H1 (cell line): ENCODE measurements at regions not wholly inside any gene's neighbourhood (a gene's known extent, or its start where the extent isn't known, plus 50 kb on each side); places are given as distances from the start of the nearest gene placed in this dataset.

Experiments
- CTCF ChIA-PET: fragments of 300-600 bp; sonication (Branson Sonifier 250); formaldehyde crosslinking; loops from one replicate; lab custom pipeline; 2021; ENCODE audit not compliant: partially characterized antibody; lab: Charles Lee
- POLR2A ChIA-PET: fragments of 300-600 bp; sonication (Branson Sonifier 250); formaldehyde crosslinking; loops from one replicate; lab custom pipeline; 2021; ENCODE audit warnings: inconsistent platforms; ENCODE audit not compliant: partially characterized antibody; lab: Charles Lee
- DNase-seq, 2 experiments: peaks; one replicate each; pipeline versions ENCODE4 v3.0.0 to v3.0.0-alpha.2; 2010 to 2022; ENCODE audit warnings: low spot score in 2 of 2, low read depth in 1 of 2, mixed read lengths in 1 of 2
- FAIRE-seq: peaks from 2 replicates; lab custom pipeline; 2011; peaks lifted over from hg19 to GRCh38; lab: Jason Lieb, UNC
- H2AFZ ChIP-seq: 2 replicates; pipeline ENCODE4 v1.8.1; 2012; ENCODE audit warnings: low read length, inconsistent platforms
- H2AK5ac ChIP-seq: 2 replicates; pipeline ENCODE4 v1.6.1; 2013; ENCODE audit warnings: low read depth, low read length
- H2BK120ac ChIP-seq: replicated peaks from 2 replicates; pipeline ENCODE3; 2013; ENCODE audit warnings: low read depth, low read length, inconsistent platforms
- H2BK12ac ChIP-seq: 2 replicates; pipeline ENCODE4 v1.6.1; 2013; ENCODE audit warnings: low read depth, low read length
- H2BK15ac ChIP-seq: 2 replicates; pipeline ENCODE4 v1.6.1; 2013; ENCODE audit warnings: low read length
- H2BK20ac ChIP-seq: 2 replicates; pipeline ENCODE4 v1.6.1; 2013; ENCODE audit warnings: low read length
- H2BK5ac ChIP-seq: 2 replicates; pipeline ENCODE4 v1.6.1; 2013; ENCODE audit warnings: low read depth, low read length
- H3K14ac ChIP-seq: 2 replicates; pipeline ENCODE4 v1.6.1; 2013; ENCODE audit warnings: inconsistent platforms; ENCODE audit not compliant: insufficient read length
- H3K18ac ChIP-seq: 2 replicates; pipeline ENCODE4 v1.6.1; 2013; ENCODE audit warnings: low read length; ENCODE audit errors: extremely low read depth
- H3K23ac ChIP-seq: 2 replicates; pipeline ENCODE4 v1.6.1; 2013; ENCODE audit warnings: inconsistent platforms; ENCODE audit not compliant: insufficient read length
- H3K23me2 ChIP-seq: 2 replicates; pipeline ENCODE4 v1.6.1; 2013; ENCODE audit warnings: low read depth, low read length
- H3K27ac ChIP-seq: 2 replicates; pipeline ENCODE4 v1.6.1; 2011; ENCODE audit warnings: low read depth, low read length, inconsistent platforms
- H3K27me3 ChIP-seq, 4 experiments: replicated peaks in 1 of 4; 1 replicate in 1 of 4; 2 replicates in 3 of 4; pipeline versions ENCODE4 v1.6.1 to v1.8.1; 2011 to 2013; ENCODE audit warnings: low read length in 3 of 4, mild to moderate bottlenecking in 3 of 4, inconsistent platforms in 2 of 4, mixed read lengths in 2 of 4, moderate library complexity in 1 of 4; ENCODE audit not compliant: control insufficient read depth in 3 of 4, insufficient read depth in 3 of 4; ENCODE audit errors: extremely low read depth in 1 of 4
- H3K36me3 ChIP-seq, 4 experiments: 2 replicates each; pipeline versions ENCODE4 v1.6.1 to v1.8.1; 2011 to 2013; ENCODE audit warnings: mild to moderate bottlenecking in 4 of 4, low read length in 3 of 4, moderate library complexity in 2 of 4, control low read depth in 1 of 4, inconsistent platforms in 1 of 4; ENCODE audit not compliant: insufficient read depth in 4 of 4, control insufficient read depth in 2 of 4
- H3K4ac ChIP-seq: replicated peaks from 2 replicates; pipeline ENCODE3; 2013; ENCODE audit warnings: low read length, low read depth, mixed read lengths, inconsistent platforms; ENCODE audit not compliant: insufficient read length
- H3K4me1 ChIP-seq, 4 experiments: replicated peaks in 1 of 4; 1 replicate in 1 of 4; 2 replicates in 3 of 4; pipeline versions ENCODE4 v1.6.1 to v1.8.1; 2011 to 2013; ENCODE audit warnings: low read length in 3 of 4, inconsistent platforms in 2 of 4, mixed read lengths in 1 of 4; ENCODE audit not compliant: insufficient read depth in 4 of 4, control insufficient read depth in 3 of 4
- H3K4me2 ChIP-seq, 2 experiments: 2 replicates each; pipeline versions ENCODE4 v1.6.1 to v1.8.1; 2011 to 2013; ENCODE audit warnings: low read depth in 2 of 2, low read length in 2 of 2, control low read depth in 1 of 2, inconsistent platforms in 1 of 2, mild to moderate bottlenecking in 1 of 2; ENCODE audit not compliant: insufficient read depth in 1 of 2
- H3K4me3 ChIP-seq, 4 experiments: fragments of 200-600, 300-600 bp in 1 of 4; sonication (generic), shearing (Covaris generic), sonication (Bioruptor Twin) in 1 of 4; 2 replicates each; pipeline versions ENCODE4 v1.5.1 to v1.8.1; 2011 to 2016; ENCODE audit warnings: low read length in 4 of 4, low read depth in 3 of 4, control low read depth in 2 of 4, inconsistent platforms in 2 of 4, mild to moderate bottlenecking in 2 of 4, mixed read lengths in 1 of 4, moderate library complexity in 1 of 4; ENCODE audit not compliant: insufficient read depth in 2 of 4; ENCODE audit errors: extremely low read depth in 1 of 4
- H3K56ac ChIP-seq: replicated peaks from 2 replicates; pipeline ENCODE3; 2013; ENCODE audit warnings: low read depth, mild to moderate bottlenecking, mixed read lengths, low read length, inconsistent platforms; ENCODE audit not compliant: insufficient read length
- H3K79me1 ChIP-seq: 2 replicates; pipeline ENCODE4 v1.6.1; 2013; ENCODE audit warnings: low read depth, low read length, control low read depth
- H3K79me2 ChIP-seq, 2 experiments: 2 replicates each; pipeline versions ENCODE4 v1.6.1 to v1.8.1; 2012 to 2013; ENCODE audit warnings: low read length in 2 of 2, mild to moderate bottlenecking in 2 of 2, inconsistent platforms in 1 of 2; ENCODE audit not compliant: insufficient read depth in 2 of 2, control insufficient read depth in 1 of 2
- H3K9ac ChIP-seq, 4 experiments: replicated peaks in 1 of 4; 1 replicate in 1 of 4; 2 replicates in 3 of 4; pipeline versions ENCODE4 v1.6.1 to v1.8.1; 2011 to 2013; ENCODE audit warnings: low read depth in 3 of 4, low read length in 3 of 4, control low read depth in 2 of 4, mild to moderate bottlenecking in 2 of 4, moderate library complexity in 2 of 4, inconsistent platforms in 1 of 4; ENCODE audit errors: extremely low read depth in 1 of 4
- H3K9me3 ChIP-seq, 2 experiments: 2 replicates each; pipeline versions ENCODE4 v1.6.1 to v1.8.1; 2012 to 2013; ENCODE audit warnings: mild to moderate bottlenecking in 2 of 2, moderate library complexity in 2 of 2, control low read depth in 1 of 2, inconsistent platforms in 1 of 2, low read depth in 1 of 2, low read length in 1 of 2, mixed read lengths in 1 of 2; ENCODE audit not compliant: insufficient read depth in 2 of 2
- H4K20me1 ChIP-seq, 2 experiments: replicated peaks in 1 of 2; 2 replicates each; pipeline versions ENCODE3 to v1.8.1; 2011 to 2013; ENCODE audit warnings: inconsistent platforms in 2 of 2, low read length in 2 of 2, mild to moderate bottlenecking in 1 of 2; ENCODE audit not compliant: insufficient read depth in 2 of 2, control insufficient read depth in 1 of 2
- H4K5ac ChIP-seq: 2 replicates; pipeline ENCODE4 v1.6.1; 2013; ENCODE audit warnings: low read length, low read depth, mixed read lengths, inconsistent platforms; ENCODE audit not compliant: insufficient read length
- H4K8ac ChIP-seq: 2 replicates; pipeline ENCODE4 v1.8.0; 2013; ENCODE audit warnings: mild to moderate bottlenecking, moderate library complexity, low read length, inconsistent platforms; ENCODE audit not compliant: insufficient read depth; ENCODE audit errors: extremely low read depth
- H4K91ac ChIP-seq: replicated peaks from 2 replicates; pipeline ENCODE3; 2013; ENCODE audit warnings: low read length, mixed read lengths, inconsistent platforms; ENCODE audit not compliant: insufficient read length
- BCL11A ChIP-seq, 2 experiments: IDR thresholded peaks; one replicate each; pipeline ENCODE4 v1.6.1; 2011; ENCODE audit warnings: low read depth in 2 of 2, low read length in 2 of 2, mild to moderate bottlenecking in 2 of 2
- CBX8 ChIP-seq: fragments of 300-800, 300-1000 bp; sonication (generic); IDR thresholded peaks from 2 replicates; pipeline ENCODE4 v1.7.1; 2016; ENCODE audit warnings: low read depth, low read length, borderline replicate concordance
- CTBP2 ChIP-seq: IDR thresholded peaks from 2 replicates; pipeline ENCODE4 v1.7.0; 2011; ENCODE audit warnings: borderline replicate concordance, mild to moderate bottlenecking, moderate library complexity, mixed read lengths, low read length; ENCODE audit not compliant: insufficient read depth, insufficient read length
- E2F6 ChIP-seq: IDR thresholded peaks from 2 replicates; pipeline ENCODE4 v1.6.1; 2012; ENCODE audit warnings: inconsistent platforms
- EZH2 ChIP-seq: fragments of 200-600 bp; sonication (generic); IDR thresholded peaks from 2 replicates; pipeline ENCODE4 v1.7.1; 2012; ENCODE audit warnings: low read depth, mild to moderate bottlenecking, moderate library complexity, low read length, inconsistent platforms; ENCODE audit not compliant: severe bottlenecking
- GABPA ChIP-seq: IDR thresholded peaks from 2 replicates; pipeline ENCODE4 v1.6.1; 2011; ENCODE audit warnings: mild to moderate bottlenecking, low read length, moderate library complexity, borderline replicate concordance; ENCODE audit not compliant: insufficient read depth
- GTF2F1 ChIP-seq: IDR thresholded peaks from 2 replicates; pipeline ENCODE4 v1.6.1; 2012; ENCODE audit warnings: low read depth, low read length, improper control_type of control experiment, borderline replicate concordance
- HDAC6 ChIP-seq: IDR thresholded peaks from one replicate; pipeline ENCODE4 v1.7.1; 2012; ENCODE audit warnings: low read depth, mild to moderate bottlenecking, inconsistent platforms, low read length, moderate library complexity
- NANOG ChIP-seq: IDR thresholded peaks from 2 replicates; pipeline ENCODE4 v1.6.1; 2011; ENCODE audit warnings: low read length, low read depth, mild to moderate bottlenecking, inconsistent platforms; ENCODE audit not compliant: insufficient read depth, poor library complexity, severe bottlenecking
- PHF8 ChIP-seq: fragments of 200-600 bp; sonication (generic); conservative IDR thresholded peaks from 2 replicates; pipeline ENCODE4 v1.7.1; 2012; ENCODE audit warnings: low read depth, mild to moderate bottlenecking, inconsistent platforms, low read length, moderate library complexity
- RBBP5 ChIP-seq: IDR thresholded peaks from 2 replicates; pipeline ENCODE4 v1.7.1; 2012; ENCODE audit warnings: low read depth, mild to moderate bottlenecking, inconsistent platforms, low read length, moderate library complexity, borderline replicate concordance
- SIX5 ChIP-seq: IDR thresholded peaks from 2 replicates; pipeline ENCODE4 v1.6.1; 2011; ENCODE audit warnings: mild to moderate bottlenecking, low read depth, low read length
- SP2 ChIP-seq: IDR thresholded peaks from 2 replicates; pipeline ENCODE4 v1.6.1; 2012; ENCODE audit warnings: mild to moderate bottlenecking, low read length, inconsistent platforms
- TBP ChIP-seq: IDR thresholded peaks from 2 replicates; pipeline ENCODE4 v1.6.1; 2011; ENCODE audit warnings: low read depth, low read length, improper control_type of control experiment
- WGBS, 2 experiments: shearing (Covaris generic) in 1 of 2; methylation state at CpG; one replicate each; pipeline versions ENCODE4 v1.1.6 to v1.1.7; 2013 to 2015; ENCODE audit warnings: low lambda C conversion rate in 2 of 2, mixed read lengths in 2 of 2, inconsistent platforms in 1 of 2, low coverage in 1 of 2, missing lambda C conversion rate in 1 of 2; ENCODE audit not compliant: insufficient replicate concordance in 2 of 2, insufficient coverage in 1 of 2, insufficient read length in 1 of 2; ENCODE audit errors: extremely low coverage in 1 of 2, missing lambda C conversion rate in 1 of 2; 5-methylcytosine and 5-hydroxymethylcytosine counted together

GRCh38 chr13:64000321-64000720 is 2584.7 kb upstream of the PCDH20 start:
- WGBS, 2 experiments, result 91% methylated on average over 4 of the region's 4 CpGs; no CpG with 5 or more reads in 1 of the 2 experiments
- TF ChIP-seq RBBP5 (no peak), CTBP2 (no peak), SP2 (no peak), TBP (no peak), NANOG (no peak), E2F6 (no peak), EZH2 (no peak), PHF8 (no peak), SIX5 (no peak), CBX8 (no peak), GTF2F1 (no peak), GABPA (no peak), BCL11A (IDR thresholded peaks at IDR 0.05; ENCODE audit: low read depth in 2 of 2, low read length in 2 of 2) (no peak), HDAC6 (no peak)

More at GRCh38 chr13:64000321-64000720, 2584.7 kb upstream of the PCDH20 start:
- no peaks in the 10 kb centered on the region for H3K36me3 ChIP-seq
- H3K27me3 ChIP-seq, result peaks cover 0 to 1% (median 0%) of the 10 kb centered on the region in 4 experiments; a peak in 1 of 7 replicates
- H3K79me2 ChIP-seq, result no peaks in the 10 kb centered on the region
- no peak overlapping the region for H2BK15ac ChIP-seq
- H2BK20ac ChIP-seq, result no peak overlapping the region
- H3K56ac ChIP-seq, result no peak overlapping the region
- no peak overlapping the region for H3K23ac ChIP-seq
- H3K4me3 ChIP-seq, result no peak overlapping the region
- no peaks in the 10 kb centered on the region for H3K23me2 ChIP-seq
- no peak overlapping the region for H4K91ac ChIP-seq
- H2BK5ac ChIP-seq, result no peak overlapping the region
- no peak overlapping the region for H2AFZ ChIP-seq
- H4K20me1 ChIP-seq, result no peaks in the 10 kb centered on the region
- H3K4ac ChIP-seq, result no peak overlapping the region
- H4K5ac ChIP-seq, result no peak overlapping the region
- H2AK5ac ChIP-seq, result no peak overlapping the region
- H3K9ac ChIP-seq, result no peak overlapping the region
- H2BK120ac ChIP-seq, result no peak overlapping the region
- no peak overlapping the region for H3K14ac ChIP-seq
- H2BK12ac ChIP-seq, result no peak overlapping the region
- FAIRE-seq, result no peak
- H3K9me3 ChIP-seq, result no peaks in the 10 kb centered on the region
- no peaks in the 10 kb centered on the region for H3K4me1 ChIP-seq
- no peak overlapping the region for H3K4me2 ChIP-seq
- ChIA-PET POLR2A (no interaction called here), CTCF (interaction anchor here (0.6 kb wide), 1 partner anchor 15 kb away, joined by 3 read pairs; no protein-coding TSS in a partner anchor)
- H4K8ac ChIP-seq, result no peak overlapping the region
- no peak overlapping the region for H3K27ac ChIP-seq
- no peak for DNase-seq
- no peaks in the 10 kb centered on the region for H3K79me1 ChIP-seq
- no peak overlapping the region for H3K18ac ChIP-seq
